ENCODE measurements at regions not wholly inside any gene's neighbourhood (a gene's known extent, or its start where the extent isn't known, plus 50 kb on each side); places are given as distances from the start of the nearest gene placed in this dataset.

DNA sequence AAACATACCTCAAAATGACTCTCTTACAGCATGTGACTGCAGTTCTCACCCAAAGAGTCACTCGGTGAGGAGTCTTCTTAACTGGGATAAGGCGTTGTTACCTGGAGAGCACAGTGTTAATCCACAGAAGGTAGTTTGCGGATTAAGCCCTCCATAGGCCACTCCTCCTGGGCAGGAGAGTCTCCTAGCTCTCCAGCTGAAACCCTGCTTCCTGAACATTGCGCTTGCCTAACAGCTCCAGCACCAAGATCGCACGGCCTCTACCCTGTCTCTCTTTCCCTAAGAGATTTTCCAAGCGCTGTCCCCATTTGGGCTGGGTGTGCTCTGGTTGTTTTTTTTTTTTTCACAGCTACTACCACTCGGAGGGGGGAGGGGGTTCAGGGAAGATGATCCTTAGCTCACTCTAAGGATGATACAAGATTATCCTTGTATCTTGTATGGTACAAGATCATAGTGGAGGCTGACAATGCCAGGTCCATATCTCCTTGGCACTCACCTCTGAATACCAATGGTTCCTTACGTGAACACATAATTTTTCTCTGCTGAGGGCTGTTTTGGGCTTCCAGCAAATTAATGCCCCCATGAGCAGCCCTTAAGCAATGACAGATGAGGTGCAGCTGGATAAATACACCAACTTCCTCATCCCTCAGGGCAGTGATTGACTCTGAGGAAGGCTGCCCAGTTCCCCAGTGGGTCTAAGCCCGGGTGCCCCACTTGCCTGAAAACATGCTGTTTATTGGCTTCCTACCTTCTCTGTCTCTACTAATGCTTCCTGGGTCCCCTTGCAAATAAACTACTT lies 185.2 kb upstream of the TSC22D2 start (continued):
- TF ChIP-seq, protein P1, sequence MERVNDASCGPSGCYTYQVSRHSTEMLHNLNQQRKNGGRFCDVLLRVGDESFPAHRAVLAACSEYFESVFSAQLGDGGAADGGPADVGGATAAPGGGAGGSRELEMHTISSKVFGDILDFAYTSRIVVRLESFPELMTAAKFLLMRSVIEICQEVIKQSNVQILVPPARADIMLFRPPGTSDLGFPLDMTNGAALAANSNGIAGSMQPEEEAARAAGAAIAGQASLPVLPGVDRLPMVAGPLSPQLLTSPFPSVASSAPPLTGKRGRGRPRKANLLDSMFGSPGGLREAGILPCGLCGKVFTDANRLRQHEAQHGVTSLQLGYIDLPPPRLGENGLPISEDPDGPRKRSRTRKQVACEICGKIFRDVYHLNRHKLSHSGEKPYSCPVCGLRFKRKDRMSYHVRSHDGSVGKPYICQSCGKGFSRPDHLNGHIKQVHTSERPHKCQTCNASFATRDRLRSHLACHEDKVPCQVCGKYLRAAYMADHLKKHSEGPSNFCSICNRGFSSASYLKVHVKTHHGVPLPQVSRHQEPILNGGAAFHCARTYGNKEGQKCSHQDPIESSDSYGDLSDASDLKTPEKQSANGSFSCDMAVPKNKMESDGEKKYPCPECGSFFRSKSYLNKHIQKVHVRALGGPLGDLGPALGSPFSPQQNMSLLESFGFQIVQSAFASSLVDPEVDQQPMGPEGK (CRISPR knock-in tag; IDR thresholded peaks at IDR 0.05; ENCODE audit: borderline replicate concordance) = no peak
- TF ChIP-seq ZNF589 (CRISPR knock-in tag; IDR thresholded peaks at IDR 0.05; ENCODE audit: low read depth) = no peak
- no peak for TF ChIP-seq CBX1 (IDR thresholded peaks at IDR 0.05; ENCODE audit: low read depth)
- TF ChIP-seq ZNF778 (CRISPR knock-in tag; IDR thresholded peaks at IDR 0.05) = no peak
- no peak for TF ChIP-seq NCOR1 (IDR thresholded peaks at IDR 0.05)
- TF ChIP-seq ILK (tag; IDR thresholded peaks at IDR 0.05; ENCODE audit: borderline replicate concordance, low read depth) = no peak
- TF ChIP-seq ZNF23 (CRISPR knock-in tag; IDR thresholded peaks at IDR 0.05) = no peak
- no peak for TF ChIP-seq SREBF1 (IDR thresholded peaks at IDR 0.05; ENCODE audit: borderline replicate concordance, low read depth, low read length)
